PC-3 (cell line): ENCODE measurements at regions not wholly inside any gene's neighbourhood (a gene's known extent, or its start where the extent isn't known, plus 50 kb on each side); places are given as distances from the start of the nearest gene placed in this dataset.
"Not testable (repeated sequence)": the region's sequence is repeated elsewhere in the genome, so short reads cannot be mapped to it uniquely, and the experiment has no call there.

ENCODE experiments used
- ATAC-seq: fragments of 200-7000 bp; cut with Tn5 transposase; 2 replicates; pipeline ENCODE4 v1.9.1; 2020; ENCODE audit warnings: mild to moderate bottlenecking, moderate library complexity
- BruUV-seq: library from RNA; stranded (reverse); fragments of 400-500 nt; replicated peaks from 2 replicates; lab custom pipeline; 2021; lab: Mats Ljungman, UMichigan
- CTCF ChIA-PET: fragments of 300-600 bp; sonication (Branson Sonifier 250); formaldehyde crosslinking; loops from one replicate; lab custom pipeline; 2022; ENCODE audit warnings: antibody characterized with exemption; lab: Charles Lee
- POLR2A ChIA-PET: fragments of 300-600 bp; sonication (Branson Sonifier 250); formaldehyde crosslinking; loops from one replicate; lab custom pipeline; 2022; ENCODE audit warnings: antibody characterized with exemption; ENCODE audit not compliant: unreplicated experiment; lab: Charles Lee
- DNase-seq: peaks from one replicate; pipeline ENCODE4 v3.0.0-alpha.2; 2015
- H2AFZ ChIP-seq: fragments of 300-600 bp; sonication (generic); 2 replicates; pipeline ENCODE4 v1.6.0; 2016; ENCODE audit warnings: antibody characterized with exemption, low read length
- H3F3A ChIP-seq: fragments of 300-600 bp; sonication (generic); one replicate; pipeline ENCODE4 v1.6.0; 2017; ENCODE audit warnings: antibody characterized with exemption, low read length, control low read depth, mild to moderate bottlenecking; ENCODE audit not compliant: unreplicated experiment
- H3K27ac ChIP-seq: fragments of 300-600 bp; sonication (generic); 2 replicates; pipeline ENCODE4 v1.5.1; 2016; ENCODE audit warnings: mild to moderate bottlenecking, low read length
- H3K27me3 ChIP-seq: fragments of 300-600 bp; sonication (generic); 2 replicates; pipeline ENCODE4 v1.6.1; 2016; ENCODE audit warnings: low read length, mixed read lengths
- H3K36me3 ChIP-seq: fragments of 300-600 bp; sonication (generic); 2 replicates; pipeline ENCODE4 v1.6.1; 2016; ENCODE audit warnings: low read depth, mixed run types, low read length, mixed read lengths
- H3K4me1 ChIP-seq: fragments of 300-600 bp; sonication (generic); 2 replicates; pipeline ENCODE4 v1.5.1; 2016; ENCODE audit warnings: low read length; ENCODE audit not compliant: insufficient read depth
- H3K4me2 ChIP-seq: fragments of 300-600 bp; sonication (generic); 2 replicates; pipeline ENCODE4 v1.6.0; 2016; ENCODE audit warnings: low read length
- H3K4me3 ChIP-seq: fragments of 300-600 bp; sonication (generic); 2 replicates; pipeline ENCODE4 v1.5.1; 2016; ENCODE audit warnings: mild to moderate bottlenecking, low read length, mixed read lengths
- H3K79me2 ChIP-seq: fragments of 300-600 bp; sonication (generic); 2 replicates; pipeline ENCODE4 v1.6.1; 2017; ENCODE audit warnings: low read length, mixed read lengths
- H3K9ac ChIP-seq: fragments of 300-600 bp; sonication (generic); 2 replicates; pipeline ENCODE4 v1.6.0; 2016; ENCODE audit warnings: mild to moderate bottlenecking, low read length
- H3K9me2 ChIP-seq: fragments of 300-600 bp; sonication (generic); replicated peaks from 2 replicates; pipeline ENCODE4 v1.6.1; 2016; ENCODE audit warnings: mixed run types, low read length, mixed read lengths
- H3K9me3 ChIP-seq: fragments of 300-600 bp; sonication (generic); 2 replicates; pipeline ENCODE4 v1.6.1; 2016; ENCODE audit warnings: low read length, mixed read lengths
- H4K20me1 ChIP-seq: fragments of 300-600 bp; sonication (generic); 2 replicates; pipeline ENCODE4 v1.6.1; 2016; ENCODE audit warnings: low read length, mixed read lengths
- CTCF ChIP-seq: fragments of 300-600 bp; sonication (generic); conservative IDR thresholded peaks from 2 replicates; pipeline ENCODE4 v1.5.1; 2017; ENCODE audit warnings: antibody characterized with exemption, low read depth, mild to moderate bottlenecking, low read length
- EZH2 ChIP-seq: fragments of 300-600 bp; sonication (generic); IDR thresholded peaks from one replicate; pipeline ENCODE4 v1.6.1; 2017; ENCODE audit warnings: antibody characterized with exemption, mild to moderate bottlenecking, low read length; ENCODE audit not compliant: unreplicated experiment
- EZH2phosphoT487 ChIP-seq: fragments of 300-600 bp; sonication (generic); IDR thresholded peaks from 2 replicates; pipeline ENCODE4 v1.6.1; 2018; ENCODE audit warnings: mild to moderate bottlenecking, antibody characterized with exemption, low read length, borderline replicate concordance
- intact Hi-C: fragments of 100-400 bp; cut with micrococcal nuclease; formaldehyde crosslinking; loops from 2 replicates; pipeline ENCODE4 v1.9.0; 2023

GRCh38 chr9:27838876-27839275, 265.6 kb upstream of the C9orf72 start:
- CTCF ChIA-PET: no interaction called here

GRCh38 chr9:27839767-27840166, 266.5 kb upstream of the C9orf72 start:
- H3K9ac ChIP-seq, H4K20me1 ChIP-seq, H3K36me3 ChIP-seq, H3K4me1 ChIP-seq, POLR2A ChIA-PET, CTCF ChIA-PET, ATAC-seq, intact Hi-C loops, H3K79me2 ChIP-seq, H2AFZ ChIP-seq, H3K27ac ChIP-seq, H3K9me3 ChIP-seq, DNase-seq, H3K4me3 ChIP-seq, H3K4me2 ChIP-seq, H3K9me2 ChIP-seq, H3F3A ChIP-seq, BruUV-seq: not testable (repeated sequence)
- H3K27me3 ChIP-seq: peaks cover 56% of the 10 kb centered on the region

More at GRCh38 chr9:27838876-27839275, 265.6 kb upstream of the C9orf72 start:
- DNase-seq: no peak
- intact Hi-C loops: no loop called here
- Histone ChIP-seq H2AFZ (no peak overlapping the region), H3K4me3 (no peak overlapping the region), H3K27ac (no peak overlapping the region), H3K79me2 (no peaks in the 10 kb centered on the region), H3K4me2 (no peak overlapping the region), H3K36me3 (no peaks in the 10 kb centered on the region), H3F3A (no peaks in the 10 kb centered on the region), H3K9me3 (no peaks in the 10 kb centered on the region), H3K9ac (no peak overlapping the region), H3K27me3 (peaks cover 48% of the 10 kb centered on the region), H4K20me1 (no peaks in the 10 kb centered on the region), H3K9me2 (no peaks in the 10 kb centered on the region), H3K4me1 (no peaks in the 10 kb centered on the region)
- TF ChIP-seq EZH2phosphoT487: no peak
- TF ChIP-seq EZH2: no peak
- no peak for TF ChIP-seq CTCF
- BruUV-seq: no TSS peak
- POLR2A ChIA-PET: no interaction called here
- no peak for ATAC-seq

DNA sequence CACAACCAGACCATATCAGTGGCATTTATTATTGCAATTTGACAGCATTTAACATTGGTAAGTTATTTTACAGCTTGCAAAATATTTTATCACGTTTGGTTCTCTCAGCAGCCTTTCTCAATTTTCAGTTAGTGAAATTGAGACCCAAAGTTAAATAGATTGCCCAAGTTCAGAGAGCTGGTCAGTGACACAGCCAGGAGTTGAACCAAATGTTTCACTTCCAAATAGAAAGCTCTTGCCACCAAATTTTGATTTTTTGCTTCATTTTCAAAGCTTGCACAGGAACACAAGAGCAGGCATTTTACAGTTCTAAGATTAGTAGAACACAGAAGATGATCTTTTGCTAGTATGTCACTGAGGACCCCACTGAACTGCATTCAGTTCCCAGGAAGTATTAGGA, 271.5 kb upstream of the C9orf72 start:
- DNase-seq (no peak), ATAC-seq (no peak)
- Histone ChIP-seq H3K4me3 (no peak overlapping the region), H3K36me3 (no peaks in the 10 kb centered on the region), H3F3A (no peaks in the 10 kb centered on the region), H3K79me2 (no peaks in the 10 kb centered on the region), H3K9me3 (no peaks in the 10 kb centered on the region), H2AFZ (no peak overlapping the region), H3K27ac (no peak overlapping the region), H3K27me3 (peaks cover 78% of the 10 kb centered on the region), H3K4me2 (no peak overlapping the region), H3K9me2 (no peaks in the 10 kb centered on the region), H3K9ac (no peak overlapping the region), H4K20me1 (no peaks in the 10 kb centered on the region), H3K4me1 (no peaks in the 10 kb centered on the region)
- ChIA-PET POLR2A (no interaction called here), CTCF (no interaction called here)
- BruUV-seq: no TSS peak
- TF ChIP-seq CTCF (no peak), EZH2 (no peak), EZH2phosphoT487 (no peak)
- intact Hi-C loops: no loop called here
